Osteoblast (primary cell): ENCODE measurements at regions not wholly inside any gene's neighbourhood (a gene's known extent, or its start where the extent isn't known, plus 50 kb on each side); places are given as distances from the start of the nearest gene placed in this dataset.

ENCODE experiments used
- DNase-seq: peaks from one replicate; pipeline ENCODE4 v3.0.0; 2011; ENCODE audit warnings: low spot score, mixed read lengths; ENCODE audit not compliant: insufficient read length; ENCODE audit errors: missing footprints
- H2AFZ ChIP-seq: 2 replicates; pipeline ENCODE4 v1.6.0; 2011; ENCODE audit warnings: mild to moderate bottlenecking, low read length
- H3K27ac ChIP-seq: 2 replicates; pipeline ENCODE4 v1.5.1; 2011; ENCODE audit warnings: mild to moderate bottlenecking, low read depth, low read length, moderate library complexity
- H3K27me3 ChIP-seq: 2 replicates; pipeline ENCODE4 v1.6.0; 2012; ENCODE audit warnings: mild to moderate bottlenecking, control low read depth, inconsistent platforms, low read length, moderate library complexity; ENCODE audit not compliant: insufficient read depth
- H3K36me3 ChIP-seq: 2 replicates; pipeline ENCODE4 v1.5.1; 2011; ENCODE audit warnings: mild to moderate bottlenecking, low read length, control low read depth, moderate library complexity; ENCODE audit not compliant: insufficient read depth
- H3K4me1 ChIP-seq: 2 replicates; pipeline ENCODE4 v1.5.1; 2011; ENCODE audit warnings: mild to moderate bottlenecking, low read length, control low read depth, moderate library complexity; ENCODE audit not compliant: insufficient read depth
- H3K4me2 ChIP-seq: 2 replicates; pipeline ENCODE4 v1.6.0; 2011; ENCODE audit warnings: mild to moderate bottlenecking, low read length; ENCODE audit not compliant: insufficient read depth
- H3K4me3 ChIP-seq: fragments of 200-600 bp; sonication (generic); 3 replicates; pipeline ENCODE4 v1.5.1; 2012; ENCODE audit warnings: mild to moderate bottlenecking, low read length, inconsistent platforms; ENCODE audit not compliant: insufficient read depth
- H3K79me2 ChIP-seq: 2 replicates; pipeline ENCODE4 v1.6.0; 2012; ENCODE audit warnings: mild to moderate bottlenecking, low read length, control low read depth, inconsistent platforms; ENCODE audit not compliant: insufficient read depth
- H3K9me3 ChIP-seq: 2 replicates; pipeline ENCODE4 v1.5.1; 2011; ENCODE audit warnings: low read depth, low read length, control low read depth
- H4K20me1 ChIP-seq: 2 replicates; pipeline ENCODE4 v1.6.0; 2012; ENCODE audit warnings: mild to moderate bottlenecking, low read length, control low read depth; ENCODE audit not compliant: insufficient read depth
- CTCF ChIP-seq: IDR thresholded peaks from 2 replicates; pipeline ENCODE4 v1.5.1; 2011; ENCODE audit warnings: mild to moderate bottlenecking, low read depth, low read length, moderate library complexity; ENCODE audit errors: extremely low read depth

GRCh38 chr12:114838480-114838879, 154.5 kb upstream of the TBX3 start:
- Histone ChIP-seq H3K27me3 (no peaks in the 10 kb centered on the region), H3K36me3 (no peaks in the 10 kb centered on the region), H3K4me1 (peaks cover 13% of the 10 kb centered on the region), H3K4me2 (no peak overlapping the region), H3K4me3 (no peak overlapping the region), H4K20me1 (no peaks in the 10 kb centered on the region), H2AFZ (no peak overlapping the region), H3K79me2 (no peaks in the 10 kb centered on the region), H3K9me3 (peaks cover 2% of the 10 kb centered on the region), H3K27ac (no peak overlapping the region)
- no peak for DNase-seq
- no peak for TF ChIP-seq CTCF

- no peak overlapping the region for H2AFZ ChIP-seq
Observed at GRCh38 chr12:114836609-114837008, 152.6 kb upstream of the TBX3 start.

GRCh38 chr12:114835031-114835430, 151.1 kb upstream of the TBX3 start:
- H3K4me2 ChIP-seq, result no peak overlapping the region
- no peak overlapping the region for H3K4me3 ChIP-seq
- H3K36me3 ChIP-seq, result no peaks in the 10 kb centered on the region
- H3K27me3 ChIP-seq, result no peaks in the 10 kb centered on the region
- peaks cover 13% of the 10 kb centered on the region for H3K4me1 ChIP-seq
- no peak for TF ChIP-seq CTCF
- DNase-seq, result no peak
- no peaks in the 10 kb centered on the region for H3K79me2 ChIP-seq
- no peak overlapping the region for H3K27ac ChIP-seq
- no peaks in the 10 kb centered on the region for H4K20me1 ChIP-seq
- H3K9me3 ChIP-seq, result peaks cover 2% of the 10 kb centered on the region
- H2AFZ ChIP-seq, result no peak overlapping the region

More at GRCh38 chr12:114836609-114837008, 152.6 kb upstream of the TBX3 start:
- Histone ChIP-seq H3K4me1 (peaks cover 13% of the 10 kb centered on the region), H3K9me3 (peaks cover 2% of the 10 kb centered on the region), H3K4me2 (no peak overlapping the region), H3K36me3 (no peaks in the 10 kb centered on the region), H3K79me2 (no peaks in the 10 kb centered on the region), H3K4me3 (no peak overlapping the region), H4K20me1 (no peaks in the 10 kb centered on the region), H3K27ac (no peak overlapping the region), H3K27me3 (no peaks in the 10 kb centered on the region)
- DNase-seq, result no peak
- no peak for TF ChIP-seq CTCF

- Histone ChIP-seq H3K79me2 (no peaks in the 10 kb centered on the region), H3K36me3 (no peaks in the 10 kb centered on the region), H3K4me3 (no peak overlapping the region), H3K9me3 (peaks cover 2% of the 10 kb centered on the region), H3K27me3 (no peaks in the 10 kb centered on the region), H4K20me1 (no peaks in the 10 kb centered on the region), H3K4me2 (no peak overlapping the region), H2AFZ (no peak overlapping the region), H3K27ac (no peak overlapping the region), H3K4me1 (peaks cover 13% of the 10 kb centered on the region)
- TF ChIP-seq CTCF, result no peak
- no peak for DNase-seq
Observed at GRCh38 chr12:114834621-114835020, 150.6 kb upstream of the TBX3 start.
